ENCODE measurements at regions not wholly inside any gene's neighbourhood (a gene's known extent, or its start where the extent isn't known, plus 50 kb on each side); places are given as distances from the start of the nearest gene placed in this dataset.
"Not testable (repeated sequence)": the region's sequence is repeated elsewhere in the genome, so short reads cannot be mapped to it uniquely, and the experiment has no call there.

GRCh38 chr7:152911922-152912321, 152.4 kb downstream of the ACTR3B start:
- in situ Hi-C loops (cut with MboI; ENCODE audit: low sequenced_read_pairs, unreplicated experiment) = no loop called here
- TF ChIP-seq, protein P1, sequence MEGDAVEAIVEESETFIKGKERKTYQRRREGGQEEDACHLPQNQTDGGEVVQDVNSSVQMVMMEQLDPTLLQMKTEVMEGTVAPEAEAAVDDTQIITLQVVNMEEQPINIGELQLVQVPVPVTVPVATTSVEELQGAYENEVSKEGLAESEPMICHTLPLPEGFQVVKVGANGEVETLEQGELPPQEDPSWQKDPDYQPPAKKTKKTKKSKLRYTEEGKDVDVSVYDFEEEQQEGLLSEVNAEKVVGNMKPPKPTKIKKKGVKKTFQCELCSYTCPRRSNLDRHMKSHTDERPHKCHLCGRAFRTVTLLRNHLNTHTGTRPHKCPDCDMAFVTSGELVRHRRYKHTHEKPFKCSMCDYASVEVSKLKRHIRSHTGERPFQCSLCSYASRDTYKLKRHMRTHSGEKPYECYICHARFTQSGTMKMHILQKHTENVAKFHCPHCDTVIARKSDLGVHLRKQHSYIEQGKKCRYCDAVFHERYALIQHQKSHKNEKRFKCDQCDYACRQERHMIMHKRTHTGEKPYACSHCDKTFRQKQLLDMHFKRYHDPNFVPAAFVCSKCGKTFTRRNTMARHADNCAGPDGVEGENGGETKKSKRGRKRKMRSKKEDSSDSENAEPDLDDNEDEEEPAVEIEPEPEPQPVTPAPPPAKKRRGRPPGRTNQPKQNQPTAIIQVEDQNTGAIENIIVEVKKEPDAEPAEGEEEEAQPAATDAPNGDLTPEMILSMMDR (IDR thresholded peaks at IDR 0.05; ENCODE audit: borderline replicate concordance, control extremely low read depth, extremely low read depth, insufficient read depth, missing control alignments) = no peak
- DNase-seq (ENCODE audit: low spot score) = no peak

GRCh38 chr7:152912511-152912910, 153.0 kb downstream of the ACTR3B start:
- in situ Hi-C loops (cut with MboI; ENCODE audit: low sequenced_read_pairs, unreplicated experiment) = no loop called here
- TF ChIP-seq, protein P1 (IDR thresholded peaks at IDR 0.05; ENCODE audit: borderline replicate concordance, control extremely low read depth, extremely low read depth, insufficient read depth, missing control alignments) = no peak
- DNase-seq (ENCODE audit: low spot score) = no peak

GRCh38 chr7:152913492-152913891, 153.9 kb downstream of the ACTR3B start:
- TF ChIP-seq, protein P1 (IDR thresholded peaks at IDR 0.05; ENCODE audit: borderline replicate concordance, control extremely low read depth, extremely low read depth, insufficient read depth, missing control alignments) = no peak
- no peak for DNase-seq (ENCODE audit: low spot score)
- in situ Hi-C loops (cut with MboI; ENCODE audit: low sequenced_read_pairs, unreplicated experiment) = no loop called here

DNA sequence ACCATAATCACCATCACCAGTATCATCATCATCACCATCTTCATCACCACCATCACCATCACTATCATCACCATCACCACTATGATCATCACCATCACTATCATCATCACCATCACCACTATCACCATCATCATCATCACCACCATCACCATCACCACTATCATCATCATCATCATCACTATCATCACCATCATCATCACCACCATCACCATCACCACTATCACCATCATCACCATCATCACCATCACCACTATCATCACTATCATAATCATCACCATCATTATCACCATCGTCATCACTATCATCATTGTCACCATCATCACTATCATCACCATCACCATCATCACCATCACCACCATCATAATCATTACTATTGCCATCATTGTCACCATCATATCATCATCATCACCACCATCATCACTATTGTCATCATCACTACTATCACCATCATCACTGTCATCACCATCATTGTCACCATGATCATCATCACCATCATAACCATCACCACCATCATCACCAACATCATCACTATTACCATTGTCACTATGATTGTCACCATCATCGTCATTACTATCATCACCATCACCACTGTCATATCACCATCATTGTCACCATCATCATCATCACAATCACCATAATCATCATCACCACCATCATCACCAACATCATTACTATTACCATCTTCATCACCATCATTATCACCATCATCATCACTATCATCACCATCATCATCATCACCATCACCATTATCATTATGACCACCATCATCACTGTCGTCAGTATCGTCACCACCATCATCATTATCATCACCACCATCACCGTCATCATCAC, 154.7 kb downstream of the ACTR3B start:
- DNase-seq (ENCODE audit: low spot score) = no peak
- in situ Hi-C loops (cut with MboI; ENCODE audit: low sequenced_read_pairs, unreplicated experiment) = no loop called here

DNA sequence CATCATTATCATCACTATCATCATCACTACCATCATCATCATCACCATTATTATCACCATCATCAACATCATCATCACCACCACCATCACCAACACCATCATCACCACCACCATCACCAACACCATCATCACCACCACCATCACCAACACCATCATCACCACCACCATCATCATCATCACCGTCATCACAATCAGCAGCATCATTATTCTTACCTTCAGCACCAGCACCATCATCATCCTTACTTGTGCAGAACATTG, 155.2 kb downstream of the ACTR3B start:
- DNase-seq (ENCODE audit: low spot score); in situ Hi-C loops (cut with MboI; ENCODE audit: low sequenced_read_pairs, unreplicated experiment): not testable (repeated sequence)

More for the DNA sequence above, 154.7 kb downstream of the ACTR3B start:
- TF ChIP-seq, protein P1 (IDR thresholded peaks at IDR 0.05; ENCODE audit: borderline replicate concordance, control extremely low read depth, extremely low read depth, insufficient read depth, missing control alignments) = no peak

- no peak for DNase-seq (ENCODE audit: low spot score)
- TF ChIP-seq, protein P1 (IDR thresholded peaks at IDR 0.05; ENCODE audit: borderline replicate concordance, control extremely low read depth, extremely low read depth, insufficient read depth, missing control alignments) = no peak
- in situ Hi-C loops (cut with MboI; ENCODE audit: low sequenced_read_pairs, unreplicated experiment) = no loop called here
These were observed 162.9 kb downstream of the ACTR3B start for GRCh38 chr7:152922318-152923081.

- TF ChIP-seq, protein P1 (IDR thresholded peaks at IDR 0.05; ENCODE audit: borderline replicate concordance, control extremely low read depth, extremely low read depth, insufficient read depth, missing control alignments) = no peak
- DNase-seq (ENCODE audit: low spot score) = no peak
- in situ Hi-C loops (cut with MboI; ENCODE audit: low sequenced_read_pairs, unreplicated experiment) = no loop called here
These were observed 164.2 kb downstream of the ACTR3B start for GRCh38 chr7:152923711-152924110.
